GM19452 (cell line): ENCODE measurements at regions not wholly inside any gene's neighbourhood (a gene's known extent, or its start where the extent isn't known, plus 50 kb on each side); places are given as distances from the start of the nearest gene placed in this dataset.
"Not testable (repeated sequence)": the region's sequence is repeated elsewhere in the genome, so short reads cannot be mapped to it uniquely, and the experiment has no call there.

Experiments used
- ATAC-seq: cut with Tn5 transposase; IDR thresholded peaks from one replicate; pipeline ENCODE4 v1.9.1; 2021; ENCODE audit not compliant: unreplicated experiment

DNA sequence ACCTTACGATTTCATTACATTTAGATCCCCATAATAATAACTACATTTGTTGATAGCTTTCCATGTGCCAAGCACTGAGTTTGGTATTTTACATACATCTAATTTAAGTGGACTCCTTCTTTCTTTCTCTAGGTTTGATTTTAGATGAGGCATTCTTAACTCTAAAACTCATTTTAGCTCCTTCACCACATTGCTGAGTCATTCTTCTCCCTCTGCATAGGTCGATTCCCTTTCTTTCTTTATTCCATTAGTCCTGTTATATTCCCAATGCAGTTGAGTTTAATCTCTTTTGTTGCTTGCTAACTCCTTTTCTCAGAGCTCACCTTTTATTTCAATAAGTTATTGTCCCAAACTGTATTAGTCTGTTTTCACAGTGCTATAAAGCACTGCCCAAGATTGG is 329.8 kb downstream of the TAF11L14 start:
- ATAC-seq: no peak

DNA sequence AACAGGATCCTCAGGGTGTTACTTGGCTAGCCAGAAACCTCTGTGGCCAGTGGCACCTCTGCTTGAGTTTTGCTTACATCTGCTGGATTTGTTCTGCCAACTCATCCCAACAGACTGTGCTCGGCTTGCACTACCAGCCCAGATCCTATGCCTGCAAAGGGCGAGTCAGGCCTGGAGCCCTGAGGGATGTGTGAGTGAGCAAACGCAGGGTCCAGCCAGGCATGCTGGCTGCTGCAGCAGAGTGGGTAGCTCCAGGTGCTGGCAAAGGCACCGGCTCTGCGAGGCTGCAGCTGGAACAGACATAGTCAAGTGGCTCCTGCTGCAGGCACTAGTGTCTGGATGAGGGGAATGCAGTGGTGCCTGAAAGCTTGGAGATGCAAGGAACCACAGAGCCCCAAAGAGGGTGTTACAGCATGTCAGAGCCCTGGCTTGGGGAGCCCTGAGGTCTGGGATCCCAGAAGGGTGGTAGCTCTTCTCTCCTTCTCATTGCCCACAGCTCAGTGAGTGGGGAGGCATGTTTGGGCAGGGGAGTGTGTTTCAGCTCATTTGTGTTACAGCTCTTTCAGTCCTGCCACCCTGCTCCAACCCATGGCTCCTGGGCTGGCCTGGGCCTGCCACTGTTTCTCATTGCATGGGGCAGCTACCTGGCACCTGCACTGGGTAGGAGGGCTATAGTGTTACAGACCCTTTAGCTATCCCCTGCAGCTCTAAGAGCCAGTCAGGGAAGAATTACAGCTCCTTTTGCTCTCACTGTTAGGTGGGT is 332.6 kb downstream of the TAF11L14 start:
- no peak for ATAC-seq

- no peak for ATAC-seq
Observed at GRCh38 chr5:17976404-17976803, 342.1 kb downstream of the TAF11L14 start.

DNA sequence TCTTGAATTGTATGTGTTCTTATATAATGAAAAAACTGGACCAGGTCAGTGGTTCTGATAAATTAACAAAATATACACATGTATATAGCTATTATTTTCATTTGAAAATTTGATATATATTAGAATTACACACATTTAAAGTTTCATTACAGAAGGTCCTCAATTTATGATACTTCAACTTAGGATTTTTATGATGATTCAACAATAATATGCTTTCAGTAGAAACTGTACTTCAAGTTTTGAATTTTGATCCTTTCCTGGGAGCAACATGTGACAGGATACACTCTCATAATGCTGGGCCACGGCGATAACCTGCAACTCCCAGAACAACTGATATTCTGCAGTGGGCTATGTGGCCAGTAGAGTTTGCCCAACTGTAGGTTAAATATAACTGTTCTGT is 344.7 kb downstream of the TAF11L14 start:
- no peak for ATAC-seq

DNA sequence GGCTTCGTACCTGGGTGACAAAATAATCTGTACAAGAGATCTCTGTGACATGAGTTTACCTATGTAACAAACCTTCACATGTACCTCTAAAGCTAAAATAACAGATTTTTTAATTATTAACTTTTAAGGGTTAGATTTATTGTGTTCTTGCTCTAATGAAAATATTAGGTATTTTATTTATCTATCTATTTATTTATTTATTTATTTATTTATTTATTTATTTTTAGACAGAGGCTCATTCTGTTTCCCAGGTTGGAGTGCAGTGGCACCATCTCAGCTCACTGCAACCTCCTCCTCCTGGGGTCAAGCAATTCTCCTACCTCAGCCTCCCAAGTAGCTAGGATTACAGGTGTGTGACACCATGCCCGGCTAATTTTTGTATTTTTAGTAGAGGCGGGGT is 348.4 kb downstream of the TAF11L14 start:
- ATAC-seq: not testable (repeated sequence)

DNA sequence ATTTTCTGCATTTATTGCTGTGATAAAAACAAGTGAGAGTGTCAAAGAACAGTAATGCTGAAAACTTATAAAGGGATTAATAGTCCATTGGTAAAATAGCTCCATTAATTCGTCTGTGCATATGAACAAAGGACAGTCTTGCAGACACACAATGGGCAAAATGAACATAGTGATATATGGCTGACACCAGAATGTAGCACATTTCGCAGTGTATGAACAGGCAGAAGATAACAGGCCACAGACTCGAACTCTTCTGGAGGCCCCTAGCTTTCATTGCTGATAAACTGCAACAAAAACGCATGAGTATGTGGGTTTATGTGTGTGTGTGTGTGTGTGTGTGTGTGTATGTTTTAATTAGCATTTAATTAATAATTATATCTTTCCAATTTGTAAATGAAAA is 354.8 kb downstream of the TAF11L14 start:
- no peak for ATAC-seq

GRCh38 chr5:17989567-17990563 is 355.6 kb downstream of the TAF11L14 start:
- no peak for ATAC-seq

DNA sequence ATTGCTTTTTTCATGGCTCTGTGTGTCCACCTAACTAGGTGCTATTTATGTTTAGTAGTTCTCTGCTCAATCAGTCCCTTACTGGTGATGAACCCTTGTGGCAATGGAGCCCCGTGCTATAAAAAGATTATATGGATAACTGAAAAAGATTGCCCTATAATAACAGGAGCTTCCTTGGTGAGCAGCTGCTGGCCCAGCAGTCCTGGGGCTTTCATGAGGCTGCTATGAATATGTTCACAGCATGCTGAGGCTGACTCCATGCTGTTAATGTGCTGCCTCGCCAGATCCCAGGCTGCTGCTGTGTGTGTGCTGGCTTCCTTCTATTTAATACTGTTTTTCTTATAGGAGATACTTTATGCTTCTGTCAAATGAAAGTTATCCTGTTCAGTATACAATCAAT is 357.5 kb downstream of the TAF11L14 start:
- ATAC-seq: no peak

- no peak for ATAC-seq
Observed at GRCh38 chr5:17992291-17992690, 358.0 kb downstream of the TAF11L14 start.

DNA sequence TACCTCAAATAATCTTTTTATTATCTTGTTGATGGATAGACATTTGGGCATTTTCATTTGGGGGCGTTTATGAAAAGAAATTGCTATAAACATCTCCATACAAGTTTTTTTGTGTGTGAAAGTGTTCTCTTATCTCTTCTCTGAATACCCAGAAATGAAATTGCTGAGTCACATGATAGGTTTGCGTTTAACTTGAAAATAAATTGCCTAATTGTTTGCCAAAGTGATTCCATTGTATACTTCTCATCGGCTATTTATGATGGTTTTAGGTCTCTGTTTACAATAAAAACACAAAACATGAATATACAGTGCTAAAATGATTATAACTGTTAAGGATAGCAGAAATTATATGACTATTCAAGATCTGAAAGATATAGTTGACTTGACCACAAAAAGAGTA is 361.7 kb downstream of the TAF11L14 start:
- no peak for ATAC-seq

DNA sequence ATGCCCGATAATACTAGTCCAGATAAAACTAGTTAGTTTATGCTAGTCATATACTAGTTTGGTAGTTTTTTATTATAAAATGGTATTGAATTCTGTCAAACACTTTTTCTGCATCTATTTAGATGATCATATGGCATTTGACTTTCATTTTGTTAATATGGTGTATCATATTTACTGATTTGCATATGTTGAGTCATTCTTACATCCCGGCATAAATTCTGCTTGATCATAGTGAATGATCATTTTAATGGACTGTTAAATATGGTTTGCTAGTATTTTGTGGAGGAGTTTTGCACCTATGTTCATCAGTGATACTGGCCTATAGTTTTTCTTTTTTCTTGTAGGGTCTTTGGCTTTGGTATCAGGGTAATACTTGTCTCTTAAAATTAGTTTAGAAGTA is 365.6 kb downstream of the TAF11L14 start:
- ATAC-seq: no peak

DNA sequence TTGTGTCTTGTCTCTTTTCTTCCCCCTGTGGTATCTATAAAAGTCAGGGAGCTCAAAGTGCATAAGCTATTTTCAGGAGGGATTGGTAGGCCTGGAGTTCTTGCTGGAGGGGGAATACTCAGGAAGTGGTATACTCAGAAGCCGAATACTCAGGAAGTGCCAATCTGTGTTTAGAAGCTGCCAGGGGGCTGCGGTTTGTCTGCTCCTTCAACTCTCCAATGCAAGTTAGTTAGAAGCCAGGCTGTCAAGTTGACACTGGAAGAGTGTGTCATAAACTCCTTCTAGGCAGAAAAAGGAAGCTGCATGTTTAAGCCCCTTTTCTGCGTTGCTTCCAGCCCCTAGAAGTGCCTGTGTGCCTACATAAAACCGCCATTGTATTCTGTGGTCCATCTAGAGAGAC is 366.5 kb downstream of the TAF11L14 start:
- no peak for ATAC-seq

- ATAC-seq: no peak
Observed at GRCh38 chr5:18003312-18003711, 369.1 kb downstream of the TAF11L14 start.

- ATAC-seq: no peak
Observed at GRCh38 chr5:18003784-18004183, 369.5 kb downstream of the TAF11L14 start.

GRCh38 chr5:18006235-18006634 is 372.0 kb downstream of the TAF11L14 start:
- not testable (repeated sequence) for ATAC-seq

DNA sequence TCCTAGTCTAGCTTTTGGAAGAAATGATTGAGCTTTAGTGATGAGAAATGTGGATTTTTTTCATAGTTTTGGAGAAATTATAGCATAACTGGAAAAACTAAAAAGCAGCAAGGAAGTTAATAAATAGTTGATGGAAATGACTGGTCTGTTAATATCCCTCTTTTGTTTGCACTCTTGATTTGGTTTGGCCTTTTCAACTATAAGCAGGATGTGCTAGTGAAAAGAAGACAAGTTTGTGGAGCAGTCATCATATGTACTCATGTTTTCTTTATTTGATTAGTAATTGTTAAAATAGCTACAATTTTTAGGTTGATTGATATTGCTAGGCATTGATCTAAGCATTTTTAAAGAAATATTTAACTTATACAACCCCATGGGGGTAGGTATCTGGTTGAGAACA is 374.7 kb downstream of the TAF11L14 start:
- ATAC-seq: no peak

DNA sequence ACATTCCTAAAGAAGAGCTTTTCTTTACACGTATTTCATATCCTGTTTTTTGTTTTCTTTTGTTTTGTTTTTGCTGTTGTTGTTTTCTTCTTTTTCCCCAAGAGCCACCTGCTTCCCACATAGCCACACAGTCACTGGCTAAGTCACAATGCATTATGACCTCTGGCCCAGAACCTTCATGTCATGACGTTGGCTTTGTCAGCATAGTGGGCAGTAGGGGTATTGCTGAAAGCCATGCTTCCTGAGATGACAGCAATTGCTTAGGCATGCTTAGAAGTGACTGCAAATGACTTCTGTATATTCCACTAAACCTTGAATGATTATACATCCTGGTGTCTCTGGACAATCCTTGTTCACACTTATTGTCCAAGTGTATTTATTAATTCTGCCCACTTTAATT is 375.8 kb downstream of the TAF11L14 start:
- no peak for ATAC-seq

DNA sequence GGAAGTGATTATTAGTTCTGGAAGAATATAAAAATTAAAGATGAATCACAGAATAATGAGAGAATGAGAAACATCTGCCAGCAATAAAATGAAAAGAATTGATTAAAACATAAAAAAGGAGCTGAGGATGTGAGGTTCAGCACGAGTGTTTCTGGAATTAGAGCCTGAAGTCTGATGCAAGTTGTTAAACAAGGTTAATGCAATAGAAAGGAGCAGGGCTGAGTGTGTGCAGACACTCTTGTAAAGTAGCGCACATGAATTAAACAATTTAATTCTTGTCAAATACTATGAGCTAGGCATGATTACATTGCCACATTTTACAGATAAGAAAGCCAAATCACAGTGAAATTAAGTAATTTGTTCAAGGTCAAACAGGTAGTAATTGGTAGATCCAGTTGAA is 384.2 kb downstream of the TAF11L14 start:
- no peak for ATAC-seq

DNA sequence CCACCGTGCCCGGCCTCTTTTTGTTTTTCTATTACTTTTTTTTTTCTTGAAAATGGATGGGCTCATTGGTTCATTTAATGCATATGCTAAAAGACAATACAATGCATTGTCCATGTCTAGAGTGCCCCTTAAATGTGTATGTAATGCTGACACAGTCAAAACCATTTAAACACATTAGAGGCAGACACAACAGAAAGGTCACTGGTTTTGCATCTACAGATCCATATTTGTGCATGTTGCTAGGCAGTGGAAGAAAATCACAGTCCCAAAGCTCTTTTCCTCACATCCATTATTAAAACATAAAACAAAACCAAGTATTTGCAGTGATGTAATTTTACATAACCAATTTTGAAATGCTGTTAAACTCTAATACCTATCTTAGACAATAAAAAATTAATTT is 389.0 kb downstream of the TAF11L14 start:
- no peak for ATAC-seq

- no peak for ATAC-seq
Observed at GRCh38 chr5:18023986-18024385, 389.7 kb downstream of the TAF11L14 start.

- no peak for ATAC-seq
Observed at GRCh38 chr5:18024542-18024941, 390.3 kb downstream of the TAF11L14 start.

DNA sequence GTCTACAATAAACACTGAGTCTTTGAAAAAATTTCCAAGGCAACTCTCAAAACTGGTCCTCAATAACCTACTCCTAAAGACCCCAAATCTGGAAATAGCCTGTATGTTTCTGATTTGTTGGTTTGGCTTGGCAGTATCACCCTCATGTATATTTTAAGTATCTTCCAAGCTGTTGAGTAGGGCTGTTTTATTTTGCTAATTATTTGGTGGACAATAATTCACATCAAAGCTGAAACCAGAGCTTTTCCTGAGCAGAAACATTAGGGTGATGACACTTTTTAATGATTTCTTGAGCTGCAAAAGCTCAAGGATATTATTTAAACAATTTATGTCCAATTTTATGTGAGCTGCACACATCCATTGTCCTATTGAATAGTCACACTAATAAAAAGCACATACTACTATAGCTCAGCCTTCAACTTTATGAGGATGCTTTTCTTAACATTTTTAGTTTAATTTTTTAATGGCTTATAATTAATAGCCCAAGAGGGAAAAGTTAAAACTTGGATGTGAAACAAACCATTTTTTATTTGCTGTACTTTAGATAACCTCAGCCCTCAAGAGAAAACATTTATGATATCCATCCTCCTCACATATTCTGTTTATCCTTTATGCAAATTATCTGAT is 393.1 kb downstream of the TAF11L14 start:
- ATAC-seq: no peak
